Colonic mucosa (tissue), 4 donors: ENCODE measurements at regions not wholly inside any gene's neighbourhood (a gene's known extent, or its start where the extent isn't known, plus 50 kb on each side); places are given as distances from the start of the nearest gene placed in this dataset.

Experiments
- DNase-seq: peaks from one replicate; pipeline ENCODE4 v3.0.0-alpha.2; 2020
- H3K27ac ChIP-seq: fragments of 200-600 bp; one replicate; pipeline ENCODE4 v1.8.0; 2021
- H3K27me3 ChIP-seq: fragments of 200-600 bp; one replicate; pipeline ENCODE4 v1.8.0; 2021
- H3K36me3 ChIP-seq: fragments of 200-600 bp; one replicate; pipeline ENCODE4 v1.8.0; 2021
- H3K4me1 ChIP-seq: fragments of 200-600 bp; one replicate; pipeline ENCODE4 v1.8.0; 2021; ENCODE audit warnings: mild to moderate bottlenecking
- H3K4me3 ChIP-seq: fragments of 200-600 bp; one replicate; pipeline ENCODE4 v1.8.0; 2021
- H3K9ac ChIP-seq, 2 donors: one replicate each; pipeline ENCODE4 v1.7.0; 2013; ENCODE audit warnings: control low read depth in 2 of 2, low read depth in 2 of 2, low read length in 2 of 2
- H3K9me3 ChIP-seq: fragments of 200-600 bp; one replicate; pipeline ENCODE4 v1.8.0; 2021
- CTCF ChIP-seq: fragments of 200-600 bp; IDR thresholded peaks from one replicate; pipeline ENCODE4 v1.8.0; 2022; ENCODE audit warnings: antibody characterized with exemption, mild to moderate bottlenecking
- intact Hi-C: fragments of 100-400 bp; cut with DNase I; formaldehyde crosslinking; loops from one replicate; pipeline ENCODE4 v1.14.1; 2022
- donor health status: healthy.
- donor health status: DM: no; HTN: no; CAD: no.
- donor health status: DM: no; HTN: no; CAD: no.

GRCh38 chr4:37517326-37517725, 168.8 kb downstream of the RELL1 start:
- DNase-seq: no peak
- Histone ChIP-seq H3K9me3 (no peaks in the 10 kb centered on the region), H3K36me3 (no peaks in the 10 kb centered on the region), H3K9ac (no peak overlapping the region), H3K4me3 (no peak overlapping the region), H3K4me1 (no peaks in the 10 kb centered on the region), H3K27ac (no peak overlapping the region), H3K27me3 (no peaks in the 10 kb centered on the region)
- TF ChIP-seq CTCF: no peak
- intact Hi-C loops: no loop called here

GRCh38 chr4:37516057-37516775, 170.0 kb downstream of the RELL1 start:
- Histone ChIP-seq H3K27me3 (no peaks in the 10 kb centered on the region), H3K4me3 (no peak overlapping the region), H3K27ac (no peak overlapping the region), H3K36me3 (no peaks in the 10 kb centered on the region), H3K4me1 (no peaks in the 10 kb centered on the region), H3K9ac (no peak overlapping the region), H3K9me3 (no peaks in the 10 kb centered on the region)
- no peak for DNase-seq
- no peak for TF ChIP-seq CTCF
- intact Hi-C loops: no loop called here

GRCh38 chr4:37510626-37511025, 175.6 kb downstream of the RELL1 start:
- DNase-seq: no peak
- no peak for TF ChIP-seq CTCF
- Histone ChIP-seq H3K4me1 (no peaks in the 10 kb centered on the region), H3K27me3 (no peaks in the 10 kb centered on the region), H3K36me3 (no peaks in the 10 kb centered on the region), H3K27ac (no peak overlapping the region), H3K9me3 (no peaks in the 10 kb centered on the region), H3K9ac (no peak overlapping the region), H3K4me3 (no peak overlapping the region)
- intact Hi-C loops: no loop called here

GRCh38 chr4:37503261-37503660, 182.9 kb downstream of the RELL1 start:
- Histone ChIP-seq H3K4me3 (no peak overlapping the region), H3K9ac (no peak overlapping the region), H3K27ac (no peak overlapping the region), H3K4me1 (no peaks in the 10 kb centered on the region), H3K36me3 (no peaks in the 10 kb centered on the region), H3K27me3 (no peaks in the 10 kb centered on the region), H3K9me3 (no peaks in the 10 kb centered on the region)
- no peak for TF ChIP-seq CTCF
- no peak for DNase-seq
- intact Hi-C loops: no loop called here

- no peak for TF ChIP-seq CTCF
- no peaks in the 10 kb centered on the region for H3K4me1 ChIP-seq
- H3K27ac ChIP-seq: no peak overlapping the region
- no peak overlapping the region for H3K4me3 ChIP-seq
- H3K36me3 ChIP-seq: no peaks in the 10 kb centered on the region
- no peaks in the 10 kb centered on the region for H3K27me3 ChIP-seq
- no peak for DNase-seq
- no peaks in the 10 kb centered on the region for H3K9me3 ChIP-seq
- H3K9ac ChIP-seq: no peak overlapping the region
- intact Hi-C loops: no loop called here
These were observed 184.1 kb downstream of the RELL1 start for GRCh38 chr4:37502070-37502469.
